Activated naive CD4-positive, alpha-beta T cell treated with anti-CD3 and anti-CD28 coated beads, Interleukin-2, amount 10 ng/mL, durations not matched to agents 7 days and 5 days (primary cell): ENCODE measurements at regions not wholly inside any gene's neighbourhood (a gene's known extent, or its start where the extent isn't known, plus 50 kb on each side); places are given as distances from the start of the nearest gene placed in this dataset.

Source experiments
- CTCF ChIA-PET: fragments of 350-600 bp; sonication (Branson Sonifier 250); formaldehyde crosslinking; loops from one replicate; lab custom pipeline; 2021; ENCODE audit warnings: antibody characterized with exemption; lab: Charles Lee
- DNase-seq: peaks from one replicate; pipeline ENCODE4 v3.0.0-alpha.2; 2020
- H3K27ac Mint-ChIP-seq: one replicate; pipeline ENCODE4 v1.8.0; 2021; ENCODE audit warnings: mild to moderate bottlenecking, moderate library complexity, mixed read lengths
- H3K27me3 Mint-ChIP-seq: one replicate; pipeline ENCODE4 v1.8.0; 2021; ENCODE audit warnings: mild to moderate bottlenecking, mixed read lengths
- H3K36me3 Mint-ChIP-seq: one replicate; pipeline ENCODE4 v1.8.0; 2021; ENCODE audit warnings: mixed read lengths
- H3K4me1 Mint-ChIP-seq: one replicate; pipeline ENCODE4 v1.8.0; 2021; ENCODE audit warnings: mixed read lengths
- H3K4me3 Mint-ChIP-seq: one replicate; pipeline ENCODE4 v1.8.0; 2021; ENCODE audit warnings: mild to moderate bottlenecking, moderate library complexity, mixed read lengths
- H3K9me3 Mint-ChIP-seq: one replicate; pipeline ENCODE4 v1.8.0; 2021; ENCODE audit warnings: mixed read lengths

GRCh38 chr6:149127212-149127611 is 190.3 kb upstream of the TAB2 start:
- Mint-ChIP-seq H3K9me3 (peaks cover 42% of the 10 kb centered on the region), H3K4me1 (peaks cover 28% of the 10 kb centered on the region), H3K27me3 (no peaks in the 10 kb centered on the region), H3K4me3 (no peak overlapping the region), H3K36me3 (peaks cover 64% of the 10 kb centered on the region), H3K27ac (peak overlapping the region; percentile 95)
- DNase-seq, result no peak
- CTCF ChIA-PET, result interaction anchor here (2.0 kb wide), 1 partner anchor 32 kb away, joined by 14 read pairs; no protein-coding TSS in a partner anchor

GRCh38 chr6:149128489-149129145 is 188.9 kb upstream of the TAB2 start:
- no peaks in the 10 kb centered on the region for H3K27me3 Mint-ChIP-seq
- peaks cover 42% of the 10 kb centered on the region for H3K9me3 Mint-ChIP-seq
- CTCF ChIA-PET, result interaction anchor here (0.8 to 2.0 kb wide), 10 partner anchors 11 to 303 kb away, joined by 3 to 14 read pairs (median 3); no protein-coding TSS in a partner anchor
- peaks cover 18% of the 10 kb centered on the region for H3K4me1 Mint-ChIP-seq
- peak overlapping the region; percentile 21 for H3K4me3 Mint-ChIP-seq
- peak; percentile 84 for DNase-seq
- peaks cover 69% of the 10 kb centered on the region for H3K36me3 Mint-ChIP-seq
- H3K27ac Mint-ChIP-seq, result peak overlapping the region; percentile 95

GRCh38 chr6:149129371-149130077 is 188.0 kb upstream of the TAB2 start:
- Mint-ChIP-seq H3K9me3 (peaks cover 37% of the 10 kb centered on the region), H3K4me1 (peaks cover 9% of the 10 kb centered on the region), H3K4me3 (no peak overlapping the region), H3K36me3 (peaks cover 62% of the 10 kb centered on the region), H3K27me3 (no peaks in the 10 kb centered on the region), H3K27ac (peak overlapping the region; percentile 95)
- CTCF ChIA-PET, result interaction anchor here (0.8 to 1.8 kb wide), 4 partner anchors 10 to 302 kb away, joined by 3 to 5 read pairs (median 4); no protein-coding TSS in a partner anchor
- no peak for DNase-seq

- H3K27me3 Mint-ChIP-seq, result no peaks in the 10 kb centered on the region
- CTCF ChIA-PET, result interaction anchor here (0.7 kb wide), 1 partner anchor 15 kb away, joined by 4 read pairs; no protein-coding TSS in a partner anchor
- peak overlapping the region; percentile 95 for H3K27ac Mint-ChIP-seq
- peaks cover 58% of the 10 kb centered on the region for H3K36me3 Mint-ChIP-seq
- H3K4me1 Mint-ChIP-seq, result peaks cover 5% of the 10 kb centered on the region
- no peak overlapping the region for H3K4me3 Mint-ChIP-seq
- no peak for DNase-seq
- H3K9me3 Mint-ChIP-seq, result peaks cover 34% of the 10 kb centered on the region
Observed at GRCh38 chr6:149130090-149130489, 187.4 kb upstream of the TAB2 start.

- no peak for DNase-seq
- H3K27ac Mint-ChIP-seq, result peak overlapping the region; percentile 95
- H3K27me3 Mint-ChIP-seq, result no peaks in the 10 kb centered on the region
- no peak overlapping the region for H3K4me3 Mint-ChIP-seq
- CTCF ChIA-PET, result interaction anchor here (0.7 kb wide), 2 partner anchors 15 to 301 kb away, joined by 3 to 4 read pairs; no protein-coding TSS in a partner anchor
- H3K9me3 Mint-ChIP-seq, result peaks cover 30% of the 10 kb centered on the region
- peaks cover 1% of the 10 kb centered on the region for H3K4me1 Mint-ChIP-seq
- peaks cover 54% of the 10 kb centered on the region for H3K36me3 Mint-ChIP-seq
Observed at GRCh38 chr6:149130508-149130907, 187.0 kb upstream of the TAB2 start.

- peak overlapping the region; percentile 85 for H3K27ac Mint-ChIP-seq
- peaks cover 49% of the 10 kb centered on the region for H3K36me3 Mint-ChIP-seq
- H3K9me3 Mint-ChIP-seq, result peaks cover 26% of the 10 kb centered on the region
- H3K4me1 Mint-ChIP-seq, result no peaks in the 10 kb centered on the region
- H3K4me3 Mint-ChIP-seq, result no peak overlapping the region
- DNase-seq, result no peak
- CTCF ChIA-PET, result interaction anchor here (0.7 to 1.5 kb wide), 3 partner anchors 8 to 49 kb away, joined by 3 to 6 read pairs (median 4); no protein-coding TSS in a partner anchor
- H3K27me3 Mint-ChIP-seq, result no peaks in the 10 kb centered on the region
Observed at GRCh38 chr6:149131891-149132290, 185.6 kb upstream of the TAB2 start.

GRCh38 chr6:149132336-149132735 is 185.2 kb upstream of the TAB2 start:
- Mint-ChIP-seq H3K27ac (peak overlapping the region; percentile 85), H3K4me1 (peaks cover under 1% of the 10 kb centered on the region), H3K4me3 (no peak overlapping the region), H3K9me3 (peaks cover 24% of the 10 kb centered on the region), H3K27me3 (no peaks in the 10 kb centered on the region), H3K36me3 (peaks cover 46% of the 10 kb centered on the region)
- CTCF ChIA-PET, result interaction anchor here (0.7 to 1.5 kb wide), 3 partner anchors 9 to 49 kb away, joined by 3 to 6 read pairs (median 4); no protein-coding TSS in a partner anchor
- no peak for DNase-seq

- Mint-ChIP-seq H3K9me3 (peaks cover 24% of the 10 kb centered on the region), H3K27me3 (no peaks in the 10 kb centered on the region), H3K4me3 (no peak overlapping the region), H3K4me1 (peaks cover 20% of the 10 kb centered on the region), H3K36me3 (peaks cover 50% of the 10 kb centered on the region), H3K27ac (no peak overlapping the region)
- no peak for DNase-seq
- CTCF ChIA-PET, result no interaction called here
Observed at GRCh38 chr6:149134511-149134933, 183.0 kb upstream of the TAB2 start.

GRCh38 chr6:149135809-149136208 is 181.7 kb upstream of the TAB2 start:
- CTCF ChIA-PET, result no interaction called here
- H3K36me3 Mint-ChIP-seq, result peaks cover 41% of the 10 kb centered on the region
- H3K9me3 Mint-ChIP-seq, result peaks cover 18% of the 10 kb centered on the region
- no peak for DNase-seq
- no peak overlapping the region for H3K27ac Mint-ChIP-seq
- H3K4me3 Mint-ChIP-seq, result no peak overlapping the region
- H3K27me3 Mint-ChIP-seq, result no peaks in the 10 kb centered on the region
- H3K4me1 Mint-ChIP-seq, result peaks cover 33% of the 10 kb centered on the region

GRCh38 chr6:149136273-149136912 is 181.1 kb upstream of the TAB2 start:
- no peaks in the 10 kb centered on the region for H3K27me3 Mint-ChIP-seq
- peaks cover 16% of the 10 kb centered on the region for H3K9me3 Mint-ChIP-seq
- no peak overlapping the region for H3K27ac Mint-ChIP-seq
- H3K4me1 Mint-ChIP-seq, result peaks cover 38% of the 10 kb centered on the region
- no peak overlapping the region for H3K4me3 Mint-ChIP-seq
- H3K36me3 Mint-ChIP-seq, result peaks cover 43% of the 10 kb centered on the region
- DNase-seq, result no peak
- CTCF ChIA-PET, result no interaction called here

GRCh38 chr6:149136913-149137286 is 180.6 kb upstream of the TAB2 start:
- Mint-ChIP-seq H3K4me1 (peaks cover 43% of the 10 kb centered on the region), H3K27me3 (no peaks in the 10 kb centered on the region), H3K27ac (peak overlapping the region; percentile 46), H3K4me3 (no peak overlapping the region), H3K9me3 (peaks cover 12% of the 10 kb centered on the region), H3K36me3 (peaks cover 43% of the 10 kb centered on the region)
- DNase-seq, result no peak
- CTCF ChIA-PET, result no interaction called here

- Mint-ChIP-seq H3K9me3 (peaks cover 6% of the 10 kb centered on the region), H3K4me1 (peaks cover 49% of the 10 kb centered on the region), H3K27me3 (no peaks in the 10 kb centered on the region), H3K36me3 (peaks cover 42% of the 10 kb centered on the region), H3K4me3 (no peak overlapping the region), H3K27ac (peak overlapping the region; percentile 87)
- no peak for DNase-seq
- CTCF ChIA-PET, result no interaction called here
Observed at GRCh38 chr6:149137594-149137993, 179.9 kb upstream of the TAB2 start.

GRCh38 chr6:149138089-149138488 is 179.4 kb upstream of the TAB2 start:
- Mint-ChIP-seq H3K9me3 (peaks cover 8% of the 10 kb centered on the region), H3K4me1 (peaks cover 49% of the 10 kb centered on the region)

More at GRCh38 chr6:149138089-149138488, 179.4 kb upstream of the TAB2 start:
- no peaks in the 10 kb centered on the region for H3K27me3 Mint-ChIP-seq
- peak overlapping the region; percentile 87 for H3K27ac Mint-ChIP-seq
- no peak for DNase-seq
- H3K36me3 Mint-ChIP-seq, result peaks cover 41% of the 10 kb centered on the region
- no peak overlapping the region for H3K4me3 Mint-ChIP-seq
- CTCF ChIA-PET, result no interaction called here
